ENCODE measurements at regions not wholly inside any gene's neighbourhood (a gene's known extent, or its start where the extent isn't known, plus 50 kb on each side); places are given as distances from the start of the nearest gene placed in this dataset.

DNA sequence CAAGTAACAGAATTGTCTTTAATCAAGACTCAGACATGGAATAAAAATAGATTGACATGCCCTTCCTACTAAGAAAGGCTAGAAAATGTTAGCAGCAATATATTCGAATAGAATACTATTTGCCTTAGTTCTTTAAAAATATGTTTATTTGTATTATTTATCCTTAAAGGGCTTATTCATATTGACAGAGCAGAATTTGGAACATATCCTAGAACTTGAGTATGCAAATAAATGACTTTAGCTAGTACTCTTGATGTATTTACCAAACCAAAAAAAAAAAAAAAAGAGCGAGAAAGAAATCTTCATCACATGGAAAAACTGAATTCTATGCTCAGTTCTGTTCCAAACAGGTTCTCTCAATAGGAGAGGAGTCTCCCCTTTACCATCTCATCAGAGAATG lies 68.9 kb upstream of the PPARGC1A start:
- TF ChIP-seq TAF1 (IDR thresholded peaks at IDR 0.05; ENCODE audit: borderline replicate concordance, low read depth, low read length) (no peak), POLR2A (IDR thresholded peaks at IDR 0.05; ENCODE audit: low read depth, low read length) (no peak), POLR2AphosphoS5 (IDR thresholded peaks at IDR 0.05; ENCODE audit: low read depth, low read length) (no peak)

Measured in GM12892 (cell line).